NCI-H226 (cell line): ENCODE measurements at regions not wholly inside any gene's neighbourhood (a gene's known extent, or its start where the extent isn't known, plus 50 kb on each side); places are given as distances from the start of the nearest gene placed in this dataset.
A peak's percentile ranks its signal among the peaks of the same experiment; 100 is the strongest.
"Not testable (repeated sequence)": the region's sequence is repeated elsewhere in the genome, so short reads cannot be mapped to it uniquely, and the experiment has no call there.

Experiments
- DNase-seq: peaks from one replicate; pipeline ENCODE4 v3.0.0-alpha.2; 2015

- no peak for DNase-seq
Observed at GRCh38 chr11:69934861-69935494, 115.8 kb upstream of the FGF3 start.

- DNase-seq = no peak
Observed at GRCh38 chr11:69935941-69936505, 116.8 kb upstream of the FGF3 start.

- no peak for DNase-seq
Observed at GRCh38 chr11:69936771-69937170, 117.6 kb upstream of the FGF3 start.

- no peak for DNase-seq
Observed at GRCh38 chr11:69938206-69938605, 119.0 kb upstream of the FGF3 start.

GRCh38 chr11:69939551-69940245 lies 120.5 kb upstream of the FGF3 start:
- DNase-seq = peak; percentile 64

GRCh38 chr11:69940246-69940610 lies 121.0 kb upstream of the FGF3 start:
- no peak for DNase-seq

- no peak for DNase-seq
Observed at GRCh38 chr11:69941546-69942332, 122.5 kb upstream of the FGF3 start.

- DNase-seq = no peak
Observed at GRCh38 chr11:69942333-69942820, 123.2 kb upstream of the FGF3 start.

- no peak for DNase-seq
Observed at GRCh38 chr11:69943066-69943465, 123.8 kb upstream of the FGF3 start.

GRCh38 chr11:69943506-69943905 lies 124.3 kb upstream of the FGF3 start:
- no peak for DNase-seq

- no peak for DNase-seq
Observed at GRCh38 chr11:69944146-69944795, 125.1 kb upstream of the FGF3 start.

- DNase-seq = no peak
Observed at GRCh38 chr11:69945157-69945556, 125.9 kb upstream of the FGF3 start.

GRCh38 chr11:69947059-69947792 lies 128.0 kb upstream of the FGF3 start:
- no peak for DNase-seq

- no peak for DNase-seq
Observed at GRCh38 chr11:69947793-69948255, 128.6 kb upstream of the FGF3 start.

GRCh38 chr11:69948256-69949141 lies 129.3 kb upstream of the FGF3 start:
- peak; percentile 41 for DNase-seq

GRCh38 chr11:69949327-69949726 lies 128.8 kb upstream of the ANO1 start:
- DNase-seq = peak; percentile 55

- DNase-seq = peak; percentile 12
Observed at GRCh38 chr11:69950120-69950519, 128.0 kb upstream of the ANO1 start.

- no peak for DNase-seq
Observed at GRCh38 chr11:69950621-69951020, 127.5 kb upstream of the ANO1 start.

GRCh38 chr11:69951821-69952220 lies 126.3 kb upstream of the ANO1 start:
- DNase-seq = no peak

- not testable (repeated sequence) for DNase-seq
Observed at GRCh38 chr11:69952229-69952975, 125.7 kb upstream of the ANO1 start.
